Activated naive CD4-positive, alpha-beta T cell treated with anti-CD3 and anti-CD28 coated beads, Interleukin-2, amount 50 U/mL, for 72 hours (primary cell): ENCODE measurements at regions not wholly inside any gene's neighbourhood (a gene's known extent, or its start where the extent isn't known, plus 50 kb on each side); places are given as distances from the start of the nearest gene placed in this dataset.

Experiments used
- ATAC-seq, 2 donors: fragments of 150-1000 bp; cut with Tn5 transposase; 2 replicates each; pipeline ENCODE4 v1.10.0; 2021; ENCODE audit warnings: mild to moderate bottlenecking in 2 of 2, moderate library complexity in 2 of 2
- DNase-seq, 2 donors: peaks; one replicate each; pipeline ENCODE4 v3.0.0; 2021 to 2022; ENCODE audit warnings: low spot score in 2 of 2
- H3K27ac Mint-ChIP-seq, 2 donors: one replicate each; pipeline ENCODE4 v1.8.0; 2022; ENCODE audit warnings: mild to moderate bottlenecking in 2 of 2, mixed read lengths in 2 of 2
- H3K36me3 Mint-ChIP-seq, 2 donors: one replicate each; pipeline ENCODE4 v1.8.0; 2022; ENCODE audit warnings: mixed read lengths in 2 of 2
- H3K9me3 Mint-ChIP-seq, 2 donors: one replicate each; pipeline ENCODE4 v1.8.0; 2022; ENCODE audit warnings: mixed read lengths in 2 of 2

- peaks cover 10 to 13% of the 10 kb centered on the region in 2 donors for H3K9me3 Mint-ChIP-seq
- ATAC-seq (no peak), DNase-seq (no peak)
- no peak overlapping the region for H3K27ac Mint-ChIP-seq
- no peaks in the 10 kb centered on the region for H3K36me3 Mint-ChIP-seq
Observed at GRCh38 chr4:58247792-58248191, 1137.6 kb upstream of the IGFBP7 start.

GRCh38 chr4:58225460-58225859 is 1115.3 kb upstream of the IGFBP7 start:
- no peaks in the 10 kb centered on the region for H3K36me3 Mint-ChIP-seq
- ATAC-seq (no peak), DNase-seq (no peak)
- H3K9me3 Mint-ChIP-seq: peaks cover 24 to 29% of the 10 kb centered on the region in 2 donors
- no peak overlapping the region for H3K27ac Mint-ChIP-seq

- peaks cover 31 to 34% of the 10 kb centered on the region in 2 donors for H3K9me3 Mint-ChIP-seq
- DNase-seq (no peak), ATAC-seq (no peak)
- H3K36me3 Mint-ChIP-seq: no peaks in the 10 kb centered on the region
- H3K27ac Mint-ChIP-seq: no peak overlapping the region
Observed at GRCh38 chr4:58219179-58219578, 1109.0 kb upstream of the IGFBP7 start.

GRCh38 chr4:58216461-58216860 is 1106.3 kb upstream of the IGFBP7 start:
- no peaks in the 10 kb centered on the region for H3K36me3 Mint-ChIP-seq
- H3K9me3 Mint-ChIP-seq: peaks cover 21 to 35% of the 10 kb centered on the region in 2 donors
- no peak overlapping the region for H3K27ac Mint-ChIP-seq
- DNase-seq: no peak
- ATAC-seq: no peak

GRCh38 chr4:58214376-58214775 is 1104.2 kb upstream of the IGFBP7 start:
- Mint-ChIP-seq H3K9me3 (peaks cover 21 to 40% of the 10 kb centered on the region in 2 donors), H3K36me3 (no peaks in the 10 kb centered on the region), H3K27ac (no peak overlapping the region)
- no peak for DNase-seq
- ATAC-seq: no peak

GRCh38 chr4:58209551-58209950 is 1099.4 kb upstream of the IGFBP7 start:
- H3K9me3 Mint-ChIP-seq: peaks cover 14 to 16% of the 10 kb centered on the region in 2 donors
- no peak for ATAC-seq

GRCh38 chr4:58209001-58209400 is 1098.8 kb upstream of the IGFBP7 start:
- no peak for ATAC-seq
- no peaks in the 10 kb centered on the region for H3K36me3 Mint-ChIP-seq
- H3K27ac Mint-ChIP-seq: no peak overlapping the region
- no peak for DNase-seq
- H3K9me3 Mint-ChIP-seq: peaks cover 10 to 11% of the 10 kb centered on the region in 2 donors

More at GRCh38 chr4:58209551-58209950, 1099.4 kb upstream of the IGFBP7 start:
- H3K36me3 Mint-ChIP-seq: no peaks in the 10 kb centered on the region
- no peak overlapping the region for H3K27ac Mint-ChIP-seq
- no peak for DNase-seq

- Mint-ChIP-seq H3K36me3 (no peaks in the 10 kb centered on the region), H3K9me3 (peaks cover 12 to 14% of the 10 kb centered on the region in 2 donors), H3K27ac (no peak overlapping the region)
- DNase-seq (no peak), ATAC-seq (no peak)
Observed at GRCh38 chr4:58205446-58206235, 1095.5 kb upstream of the IGFBP7 start.

GRCh38 chr4:58192217-58192616 is 1082.0 kb upstream of the IGFBP7 start:
- DNase-seq: no peak
- Mint-ChIP-seq H3K9me3 (peaks cover 23 to 31% of the 10 kb centered on the region in 2 donors), H3K36me3 (no peaks in the 10 kb centered on the region), H3K27ac (no peak overlapping the region)
- ATAC-seq: no peak

GRCh38 chr4:58191109-58191508 is 1080.9 kb upstream of the IGFBP7 start:
- H3K36me3 Mint-ChIP-seq: no peaks in the 10 kb centered on the region
- peaks cover 23 to 31% of the 10 kb centered on the region in 2 donors for H3K9me3 Mint-ChIP-seq
- no peak for ATAC-seq
- no peak for DNase-seq
- H3K27ac Mint-ChIP-seq: no peak overlapping the region

GRCh38 chr4:58188316-58188715 is 1078.1 kb upstream of the IGFBP7 start:
- no peaks in the 10 kb centered on the region for H3K36me3 Mint-ChIP-seq
- DNase-seq: no peak
- no peak for ATAC-seq
- H3K9me3 Mint-ChIP-seq: peaks cover 20 to 36% of the 10 kb centered on the region in 2 donors
- no peak overlapping the region for H3K27ac Mint-ChIP-seq

GRCh38 chr4:58175024-58175423 is 1064.8 kb upstream of the IGFBP7 start:
- H3K9me3 Mint-ChIP-seq: peaks cover 14 to 26% of the 10 kb centered on the region in 2 donors
- ATAC-seq (no peak), DNase-seq (no peak)
- no peak overlapping the region for H3K27ac Mint-ChIP-seq
- peaks cover 0 to 5% of the 10 kb centered on the region in 2 donors for H3K36me3 Mint-ChIP-seq

- H3K36me3 Mint-ChIP-seq: no peaks in the 10 kb centered on the region
- peaks cover 22 to 23% of the 10 kb centered on the region in 2 donors for H3K9me3 Mint-ChIP-seq
- ATAC-seq (no peak), DNase-seq (no peak)
- no peak overlapping the region for H3K27ac Mint-ChIP-seq
Observed at GRCh38 chr4:58166490-58166889, 1056.3 kb upstream of the IGFBP7 start.

GRCh38 chr4:58163156-58163555 is 1053.0 kb upstream of the IGFBP7 start:
- Mint-ChIP-seq H3K9me3 (peaks cover 2 to 9% of the 10 kb centered on the region in 2 donors), H3K36me3 (no peaks in the 10 kb centered on the region), H3K27ac (no peak overlapping the region)
- no peak for ATAC-seq
- DNase-seq: no peak

- ATAC-seq: no peak
- peaks cover 27 to 36% of the 10 kb centered on the region in 2 donors for H3K9me3 Mint-ChIP-seq
- H3K27ac Mint-ChIP-seq: no peak overlapping the region
- H3K36me3 Mint-ChIP-seq: peaks cover 0 to 7% of the 10 kb centered on the region in 2 donors
- DNase-seq: no peak
Observed at GRCh38 chr4:58149404-58150085, 1039.4 kb upstream of the IGFBP7 start.

- H3K27ac Mint-ChIP-seq: no peak overlapping the region
- H3K36me3 Mint-ChIP-seq: no peaks in the 10 kb centered on the region
- DNase-seq (no peak), ATAC-seq (no peak)
- H3K9me3 Mint-ChIP-seq: peaks cover 4 to 24% of the 10 kb centered on the region in 2 donors
Observed at GRCh38 chr4:58144721-58145120, 1034.5 kb upstream of the IGFBP7 start.

- no peak for ATAC-seq
- Mint-ChIP-seq H3K9me3 (peaks cover 8 to 19% of the 10 kb centered on the region in 2 donors), H3K27ac (no peak overlapping the region), H3K36me3 (no peaks in the 10 kb centered on the region)
- DNase-seq: no peak
Observed at GRCh38 chr4:58138786-58139668, 1028.8 kb upstream of the IGFBP7 start.
